ENCODE measurements at regions not wholly inside any gene's neighbourhood (a gene's known extent, or its start where the extent isn't known, plus 50 kb on each side); places are given as distances from the start of the nearest gene placed in this dataset.

DNA sequence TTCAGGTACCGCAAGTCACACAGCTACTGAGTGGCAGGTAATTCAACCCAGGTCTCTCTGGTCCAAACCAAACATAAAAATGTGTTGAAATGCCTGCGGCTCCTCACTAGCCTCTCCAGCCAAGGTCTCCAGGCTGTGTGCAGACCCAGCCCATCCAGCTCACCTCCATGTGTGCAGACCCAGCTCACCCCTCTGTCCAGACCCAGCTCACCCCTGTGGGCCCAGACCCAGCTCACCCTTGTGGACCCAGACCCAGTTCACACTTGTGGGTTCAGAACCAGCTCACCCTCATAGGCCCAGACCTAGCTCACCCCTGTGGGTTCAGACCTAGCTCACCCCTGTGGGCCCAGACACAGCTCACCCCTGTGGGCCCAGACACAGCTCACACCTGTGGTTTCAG is 188.0 kb upstream of the ADCY2 start:
- TF ChIP-seq POLR2AphosphoS5 (IDR thresholded peaks at IDR 0.05; ENCODE audit: low read depth, low read length) (no peak), POLR2A (IDR thresholded peaks at IDR 0.05; ENCODE audit: low read depth, low read length) (no peak), TAF1 (IDR thresholded peaks at IDR 0.05; ENCODE audit: borderline replicate concordance, low read depth, low read length) (no peak)

Measured in GM12892 (cell line).